ENCODE measurements at regions not wholly inside any gene's neighbourhood (a gene's known extent, or its start where the extent isn't known, plus 50 kb on each side); places are given as distances from the start of the nearest gene placed in this dataset.

DNA sequence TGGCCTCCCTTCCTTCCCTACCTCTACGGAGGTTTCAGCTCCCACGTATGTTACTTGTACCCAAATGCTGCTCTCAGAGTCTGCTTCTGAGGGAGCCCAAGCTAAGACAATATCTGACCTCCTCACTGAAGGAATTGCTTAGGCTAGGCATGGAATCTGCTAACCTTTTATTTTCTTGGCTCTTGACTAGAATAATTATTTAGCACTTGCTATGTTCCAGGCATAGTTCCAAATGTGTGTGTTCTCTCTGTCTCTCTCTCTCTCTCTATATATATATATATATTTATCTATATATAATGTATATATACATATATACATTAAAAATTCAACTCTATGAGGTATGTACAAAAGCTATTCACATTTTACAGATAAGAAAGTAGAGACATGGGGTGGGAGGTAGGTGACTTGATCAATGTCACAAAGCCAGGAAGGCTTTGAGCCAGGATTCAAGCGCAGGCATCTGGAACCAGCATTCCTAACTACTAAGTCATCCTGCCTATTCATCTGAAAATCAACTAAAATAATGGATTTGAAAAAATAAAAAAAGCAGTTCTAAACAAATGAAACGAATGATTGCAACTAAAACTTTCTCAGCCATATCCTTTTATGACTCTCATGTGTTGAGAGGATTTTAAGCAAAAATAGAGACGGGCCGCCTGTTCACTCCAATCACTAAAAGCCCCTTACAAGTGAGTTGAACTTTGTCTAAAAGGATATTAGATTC lies 189.7 kb upstream of the JAG1 start:
- DNase-seq (ENCODE audit: low spot score), result peak; percentile 66

DNA sequence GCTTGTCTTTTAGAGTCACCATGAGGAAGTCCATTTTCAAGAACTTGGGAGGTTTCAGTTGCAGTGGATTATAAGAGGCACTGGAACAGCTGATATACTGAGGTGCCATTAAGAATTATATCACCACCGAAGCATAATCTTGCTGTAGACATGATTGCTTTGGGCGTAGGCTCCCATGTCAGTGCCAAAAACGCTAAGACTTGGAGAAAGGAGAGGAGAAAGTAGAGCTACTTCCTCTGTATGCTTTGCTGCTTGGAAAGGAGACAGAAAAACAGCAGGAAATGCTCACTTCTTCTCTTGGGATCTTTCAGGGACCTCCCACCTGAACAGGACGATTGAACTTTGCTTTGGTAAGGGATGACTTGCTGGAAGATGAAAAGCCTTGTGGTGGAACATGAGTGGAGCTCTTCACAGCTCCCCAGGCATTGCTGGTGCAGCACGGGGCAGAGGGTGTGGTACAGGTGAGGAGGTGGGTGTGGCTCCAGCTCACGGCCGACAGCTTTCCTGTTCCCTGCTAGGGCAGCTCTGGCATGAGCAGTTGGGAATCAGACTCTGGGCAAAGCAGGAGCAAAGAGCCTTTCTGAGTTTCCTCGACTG lies 190.4 kb upstream of the JAG1 start:
- DNase-seq (ENCODE audit: low spot score), result peak; percentile 38

GRCh38 chr20:10868299-10868698 lies 194.5 kb upstream of the JAG1 start:
- DNase-seq (ENCODE audit: low spot score), result no peak

DNA sequence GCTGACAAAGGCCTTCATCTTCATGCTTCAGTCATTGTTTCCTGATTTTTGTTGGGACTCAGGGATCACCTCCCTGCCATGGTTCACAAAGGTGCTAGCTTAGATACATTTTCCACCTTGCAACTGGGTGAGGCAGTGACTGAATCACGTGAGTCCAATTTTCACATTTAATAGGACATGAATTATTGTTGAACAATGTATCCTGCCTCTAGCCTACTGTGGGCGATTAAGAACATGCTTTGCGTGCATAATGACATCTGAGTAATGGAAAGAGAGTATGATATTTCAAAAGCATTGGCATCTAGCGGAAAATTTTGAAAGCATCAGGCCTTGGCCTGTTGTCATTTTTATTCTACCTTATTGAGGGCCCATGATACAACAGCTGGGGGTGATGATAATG lies 199.2 kb upstream of the JAG1 start:
- no peak for DNase-seq (ENCODE audit: low spot score)

- no peak for DNase-seq (ENCODE audit: low spot score)
These were observed 201.9 kb upstream of the JAG1 start for GRCh38 chr20:10875653-10876052.

DNA sequence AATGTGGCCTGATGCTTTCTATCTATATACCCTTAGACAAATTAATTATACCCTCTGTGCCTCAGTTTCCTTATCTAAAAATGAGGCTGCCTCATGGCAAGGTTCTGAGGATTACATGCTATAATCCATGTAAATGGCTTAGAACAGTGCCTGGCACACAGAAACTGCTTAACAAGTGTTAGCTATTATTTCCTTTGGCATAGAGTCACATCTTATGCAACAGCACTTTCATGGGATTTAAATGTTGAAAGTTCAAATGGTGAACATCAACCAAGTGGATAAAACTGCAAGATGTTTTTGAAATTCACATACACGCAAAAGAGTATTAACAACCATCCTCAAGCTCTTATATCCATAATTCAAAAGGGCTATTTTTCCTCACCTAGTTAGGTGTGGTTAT lies 202.8 kb upstream of the JAG1 start:
- no peak for DNase-seq (ENCODE audit: low spot score)

DNA sequence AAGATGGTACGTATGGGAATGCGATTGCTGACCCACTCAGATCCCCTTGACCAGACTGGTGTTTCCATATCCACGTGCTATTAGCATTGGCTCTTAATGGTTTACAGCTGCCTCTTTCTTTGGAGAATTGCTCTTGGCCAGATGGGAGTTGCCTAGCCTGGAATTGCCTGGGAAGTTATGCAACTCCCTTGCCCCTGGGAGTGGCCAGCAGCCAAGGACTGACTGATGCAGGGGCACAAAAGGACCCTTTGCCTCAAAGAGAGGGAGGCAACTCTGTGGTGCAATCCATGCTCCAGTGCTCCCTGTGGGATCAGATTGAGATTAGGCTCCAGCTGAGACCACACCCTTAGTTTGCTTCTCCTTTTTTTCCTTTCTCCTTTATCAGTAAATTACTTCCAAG lies 203.5 kb upstream of the JAG1 start:
- peak; percentile 17 for DNase-seq (ENCODE audit: low spot score)

DNA sequence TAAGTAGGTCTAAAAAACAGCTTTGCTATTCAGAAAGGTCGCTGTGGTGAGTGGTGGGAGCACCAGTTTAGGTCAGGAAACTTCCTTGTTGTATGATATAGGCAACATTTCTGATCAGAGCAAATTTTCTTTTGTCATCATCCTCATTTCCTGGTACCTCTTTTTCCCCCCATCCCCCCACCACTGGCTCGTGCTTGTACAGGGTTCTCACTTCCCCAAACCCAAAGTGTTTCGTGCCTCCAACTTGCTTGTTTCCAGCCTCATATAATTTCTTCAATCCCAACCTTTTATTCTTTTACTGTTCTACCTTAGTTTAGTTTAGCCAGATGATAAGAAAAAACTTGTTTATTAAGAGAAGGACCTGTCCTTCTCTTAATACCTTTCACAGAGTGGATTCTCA lies 209.4 kb upstream of the JAG1 start:
- no peak for DNase-seq (ENCODE audit: low spot score)

- DNase-seq (ENCODE audit: low spot score), result no peak
These were observed 219.5 kb upstream of the JAG1 start for GRCh38 chr20:10893321-10893720.

GRCh38 chr20:10897336-10897735 lies 223.5 kb upstream of the JAG1 start:
- no peak for DNase-seq (ENCODE audit: low spot score)

DNA sequence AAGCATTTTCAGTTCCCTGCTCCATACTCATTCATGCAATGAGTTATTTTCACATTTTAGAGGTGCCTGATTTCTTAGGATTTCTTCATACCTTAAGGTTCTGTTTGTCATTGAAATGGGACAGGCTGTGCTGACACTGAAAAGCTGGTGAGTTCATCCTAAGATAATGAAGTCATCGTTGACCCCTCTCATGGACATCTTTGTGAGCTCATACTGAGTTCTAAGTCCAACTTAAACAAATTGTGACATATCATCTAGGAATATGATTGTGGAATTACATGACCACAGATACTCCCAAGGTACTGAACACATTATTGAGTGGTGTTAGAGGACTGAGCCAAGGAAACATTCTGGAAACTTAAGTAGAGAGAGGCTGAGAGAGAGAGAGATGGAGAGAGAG lies 224.8 kb upstream of the JAG1 start:
- DNase-seq (ENCODE audit: low spot score), result no peak

GRCh38 chr20:10902174-10902573 lies 228.4 kb upstream of the JAG1 start:
- no peak for DNase-seq (ENCODE audit: low spot score)

- DNase-seq (ENCODE audit: low spot score), result peak; percentile 69
These were observed 228.9 kb upstream of the JAG1 start for GRCh38 chr20:10902576-10903282.

- no peak for DNase-seq (ENCODE audit: low spot score)
These were observed 233.0 kb upstream of the JAG1 start for GRCh38 chr20:10906834-10907233.

- DNase-seq (ENCODE audit: low spot score), result no peak
These were observed 236.0 kb upstream of the JAG1 start for GRCh38 chr20:10909803-10910202.

GRCh38 chr20:10910535-10911178 lies 236.9 kb upstream of the JAG1 start:
- no peak for DNase-seq (ENCODE audit: low spot score)

DNA sequence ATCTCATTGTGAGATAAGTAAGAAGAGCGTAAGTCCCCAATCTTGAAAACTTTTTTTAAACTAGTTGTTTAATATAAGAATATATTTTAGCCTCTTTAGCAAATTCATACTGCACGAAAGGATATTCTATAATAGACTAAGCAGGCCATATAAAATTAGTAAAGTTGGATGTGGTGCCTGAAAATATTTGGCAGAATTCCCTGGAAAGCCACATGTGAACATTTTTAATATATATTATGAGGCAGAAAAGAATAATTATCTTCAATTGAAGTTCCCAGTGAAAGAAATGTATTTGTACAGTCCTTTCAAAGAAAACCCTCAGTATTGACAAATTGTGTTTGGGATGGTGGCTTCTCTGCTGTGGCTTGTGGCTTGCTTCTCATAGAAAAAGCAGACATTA lies 237.5 kb upstream of the JAG1 start:
- DNase-seq (ENCODE audit: low spot score), result no peak

DNA sequence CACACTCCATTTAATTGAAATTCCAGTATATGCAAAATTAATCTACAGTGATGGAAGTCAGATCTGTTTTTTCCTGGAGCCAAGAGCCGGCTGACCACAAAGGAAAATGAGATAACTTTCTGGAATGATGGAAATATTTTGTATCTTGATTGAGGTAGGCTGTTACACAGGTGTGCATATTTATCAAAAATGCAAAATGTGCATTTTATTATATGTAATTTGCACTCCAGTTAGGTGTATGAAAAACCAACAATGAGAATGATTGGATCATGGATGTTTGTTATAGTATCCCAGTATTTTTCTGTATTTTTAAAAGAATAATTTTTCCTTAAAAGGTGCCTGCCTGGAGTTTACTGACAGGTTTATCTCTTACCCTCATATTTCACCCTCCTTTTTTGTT lies 242.0 kb upstream of the JAG1 start:
- DNase-seq (ENCODE audit: low spot score), result no peak

DNA sequence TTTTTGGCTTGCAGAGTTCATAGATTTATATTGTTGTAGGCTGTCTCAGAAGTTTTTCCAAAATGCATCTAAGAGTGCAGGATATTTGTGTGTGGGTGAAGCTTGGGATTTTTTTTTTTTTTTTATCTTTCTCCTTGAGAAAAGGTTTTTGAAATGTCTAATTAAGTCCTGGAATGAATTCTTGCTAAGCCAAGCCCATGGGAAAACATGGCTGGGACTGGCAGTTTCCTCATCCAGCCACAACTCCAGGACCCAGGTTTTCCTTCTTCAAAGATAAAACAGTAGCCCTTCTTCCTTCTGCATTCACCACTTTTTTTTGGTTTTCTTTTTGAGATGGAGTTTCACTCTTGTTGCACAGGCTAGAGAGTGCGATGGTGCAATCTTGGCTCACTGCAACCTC lies 242.5 kb upstream of the JAG1 start:
- DNase-seq (ENCODE audit: low spot score), result no peak

- no peak for DNase-seq (ENCODE audit: low spot score)
These were observed 244.0 kb upstream of the JAG1 start for GRCh38 chr20:10917826-10918225.

GRCh38 chr20:10919396-10920140 lies 245.8 kb upstream of the JAG1 start:
- DNase-seq (ENCODE audit: low spot score), result peak; percentile 65

DNA sequence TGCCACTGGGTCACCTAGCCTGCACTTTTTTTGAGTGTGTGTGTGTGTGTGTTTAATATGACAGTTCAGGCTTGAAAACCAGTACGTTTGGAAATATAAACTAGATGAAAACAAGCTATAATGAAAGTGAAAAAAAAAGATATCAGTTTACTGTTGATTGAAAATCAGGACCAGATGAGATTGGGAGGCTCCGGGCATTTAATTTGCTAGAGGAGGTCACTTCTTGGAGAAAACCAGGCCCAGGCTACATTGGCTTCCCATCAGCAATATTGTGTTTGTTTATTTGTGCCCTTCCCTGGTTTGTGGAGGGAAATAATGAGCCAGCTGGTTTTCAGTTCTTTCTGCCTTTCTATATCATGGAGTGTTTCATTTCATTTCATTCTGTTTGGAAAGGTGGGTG lies 246.6 kb upstream of the JAG1 start:
- DNase-seq (ENCODE audit: low spot score), result no peak
